Activated CD4-positive, alpha-beta T cell treated with anti-CD3 and anti-CD28 coated beads, Interleukin-2, Interleukin-4, amounts not matched to agents 100 ng/mL and 50 ng/mL, durations not matched to agents 16 hours and 8 hours (primary cell): ENCODE measurements at regions not wholly inside any gene's neighbourhood (a gene's known extent, or its start where the extent isn't known, plus 50 kb on each side); places are given as distances from the start of the nearest gene placed in this dataset.

ENCODE experiments used
- DNase-seq: peaks from one replicate; pipeline ENCODE4 v3.0.0-alpha.2; 2020; ENCODE audit warnings: low spot score

DNA sequence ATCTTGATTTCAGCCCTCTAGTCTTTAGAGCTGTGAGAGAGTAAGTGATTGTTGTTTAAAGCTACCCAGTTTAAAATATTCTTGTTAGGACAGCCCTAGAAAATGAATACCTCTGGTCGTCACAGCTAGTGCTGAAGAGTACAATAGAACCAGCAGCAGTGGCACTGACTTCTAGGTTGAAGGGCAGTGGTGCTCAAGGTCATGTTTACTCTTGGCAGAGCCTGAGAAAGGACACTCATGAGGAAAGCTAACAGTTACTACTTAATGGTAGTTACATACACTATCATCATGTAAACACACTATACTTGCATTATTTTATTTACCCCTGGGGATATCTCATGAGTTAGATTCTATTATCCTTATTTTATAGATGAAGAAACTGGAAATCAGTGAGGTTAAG, 323.0 kb downstream of the SH2D4B start:
- no peak for DNase-seq

- DNase-seq, result no peak
These were observed 324.2 kb downstream of the SH2D4B start for GRCh38 chr10:80861882-80862281.

DNA sequence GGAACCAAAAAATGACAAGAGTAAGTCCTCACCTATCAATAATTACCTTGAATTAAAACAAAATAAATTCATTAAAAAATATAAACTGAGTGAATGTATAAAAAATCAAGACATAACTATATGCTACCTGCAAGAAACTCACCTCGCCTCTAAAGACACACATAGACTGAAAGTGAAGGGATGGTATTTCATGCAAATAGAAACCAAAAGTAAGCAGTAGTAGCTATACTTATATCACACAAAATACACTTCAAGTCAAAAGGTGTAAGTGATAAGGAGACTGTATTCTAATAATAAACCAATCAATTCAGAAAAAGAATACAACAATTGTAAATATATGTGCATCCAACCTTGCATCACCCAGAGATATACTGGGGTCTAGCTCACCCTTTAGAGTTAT, 332.6 kb downstream of the SH2D4B start:
- no peak for DNase-seq

GRCh38 chr10:80871083-80871482, 333.4 kb downstream of the SH2D4B start:
- no peak for DNase-seq

DNA sequence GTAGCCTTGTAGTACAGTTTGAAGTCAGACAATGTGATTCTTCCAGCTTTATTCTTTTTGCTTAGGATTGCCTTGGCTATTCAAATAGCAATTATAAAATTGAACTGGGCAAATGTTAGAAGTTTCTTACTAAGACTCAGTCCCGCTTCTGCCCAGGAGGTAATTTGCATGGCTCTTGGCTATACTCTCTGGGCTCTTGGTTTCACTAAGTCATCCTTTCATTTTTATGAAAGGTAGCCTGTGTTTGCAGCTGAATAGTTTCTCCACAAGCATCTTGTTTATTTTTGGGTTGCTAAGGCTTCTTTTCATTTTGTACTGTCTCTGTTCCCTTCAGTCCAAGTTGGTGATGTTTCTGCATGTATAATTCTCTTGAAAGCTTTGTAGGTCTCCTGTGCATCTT, 340.6 kb downstream of the SH2D4B start:
- no peak for DNase-seq

DNA sequence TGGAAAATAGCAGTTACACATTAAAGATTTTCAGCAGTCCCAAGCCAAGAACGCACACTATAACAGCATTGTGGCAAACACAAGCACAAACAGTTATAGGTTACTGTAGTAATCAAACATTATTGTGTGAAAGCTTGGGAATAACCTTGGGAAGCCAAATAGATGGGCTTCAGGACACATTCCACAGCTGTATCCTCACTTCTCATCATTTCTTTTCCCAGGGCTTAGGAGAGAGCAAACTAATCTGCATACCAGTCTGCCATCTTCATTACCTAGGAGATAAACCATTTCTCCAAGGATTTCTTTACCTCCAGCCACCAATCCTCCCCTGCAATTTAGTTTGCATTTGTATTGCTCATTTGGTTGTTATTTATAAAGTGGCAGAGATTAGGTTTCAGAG, 352.4 kb downstream of the SH2D4B start:
- DNase-seq, result no peak

- DNase-seq, result no peak
These were observed 355.6 kb downstream of the SH2D4B start for GRCh38 chr10:80893256-80893655.

- no peak for DNase-seq
These were observed 356.6 kb downstream of the SH2D4B start for GRCh38 chr10:80894311-80894791.

DNA sequence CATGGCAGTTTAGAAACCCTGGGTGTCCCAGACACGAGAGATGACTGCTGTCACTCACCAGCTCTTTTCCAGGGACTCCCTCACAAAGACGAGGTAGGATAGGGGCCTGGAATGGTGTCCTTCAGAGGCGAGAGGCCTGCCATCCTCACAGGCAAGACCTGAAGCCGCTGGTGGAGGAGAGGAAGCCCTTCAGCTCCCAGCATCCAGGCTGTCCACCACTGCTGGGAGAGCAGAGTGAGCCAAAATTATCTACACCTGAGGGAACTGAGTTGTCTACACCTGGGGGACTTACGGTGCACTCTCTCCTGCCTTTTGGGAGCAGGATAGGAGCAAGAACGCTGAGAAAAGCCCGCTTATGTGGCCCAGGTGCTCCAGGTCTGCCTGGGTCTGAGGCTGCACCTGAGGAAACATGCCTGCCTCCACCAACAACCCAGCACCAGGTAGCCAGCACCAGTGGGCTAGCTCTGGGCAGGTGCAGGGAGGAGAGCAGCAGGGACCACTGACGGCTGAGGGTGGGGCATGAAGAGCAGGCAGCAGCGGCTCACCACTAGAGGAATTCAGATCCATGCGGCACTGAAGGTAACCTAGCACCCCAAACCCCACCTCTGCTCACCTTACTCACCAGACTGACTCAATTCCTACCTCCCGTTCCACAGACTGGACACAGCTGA, 357.2 kb downstream of the SH2D4B start:
- no peak for DNase-seq

DNA sequence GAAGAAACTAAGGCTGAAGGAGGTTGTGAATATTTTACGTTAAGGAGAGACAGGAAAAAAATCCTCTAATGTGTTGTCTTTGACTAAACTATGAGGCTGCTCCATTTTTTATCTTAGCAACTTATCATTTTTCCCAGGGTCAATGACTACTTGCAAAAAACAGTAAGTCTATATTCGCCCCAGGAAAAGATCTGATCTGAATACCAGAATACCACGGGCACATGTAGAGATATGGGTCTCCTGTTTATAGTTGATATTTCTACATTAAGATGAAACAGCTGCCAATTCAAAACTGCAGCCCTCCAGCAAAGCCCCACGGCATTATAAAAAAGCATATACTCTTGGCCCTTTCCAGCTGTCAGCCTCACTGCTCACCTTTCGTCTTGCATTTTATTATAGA, 358.4 kb downstream of the SH2D4B start:
- no peak for DNase-seq

DNA sequence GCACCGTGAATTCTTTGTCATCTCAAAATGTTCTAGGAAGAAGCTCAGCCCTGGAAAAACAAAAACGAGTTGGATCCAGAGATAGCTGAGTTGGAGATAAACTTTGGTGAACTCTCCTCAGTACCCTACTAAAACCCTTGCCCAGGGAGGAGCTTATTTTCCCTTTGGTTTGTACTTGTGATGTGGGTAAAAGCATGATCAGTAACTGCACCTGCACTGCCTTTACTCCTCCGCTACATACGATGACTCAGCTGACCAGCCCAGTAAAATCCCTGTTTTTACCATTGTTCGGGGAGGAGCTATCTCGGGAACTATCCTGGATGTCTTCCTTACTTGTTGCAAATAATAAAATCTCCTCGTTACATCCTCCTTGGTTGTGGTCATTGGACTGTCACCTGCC, 359.3 kb downstream of the SH2D4B start:
- no peak for DNase-seq

DNA sequence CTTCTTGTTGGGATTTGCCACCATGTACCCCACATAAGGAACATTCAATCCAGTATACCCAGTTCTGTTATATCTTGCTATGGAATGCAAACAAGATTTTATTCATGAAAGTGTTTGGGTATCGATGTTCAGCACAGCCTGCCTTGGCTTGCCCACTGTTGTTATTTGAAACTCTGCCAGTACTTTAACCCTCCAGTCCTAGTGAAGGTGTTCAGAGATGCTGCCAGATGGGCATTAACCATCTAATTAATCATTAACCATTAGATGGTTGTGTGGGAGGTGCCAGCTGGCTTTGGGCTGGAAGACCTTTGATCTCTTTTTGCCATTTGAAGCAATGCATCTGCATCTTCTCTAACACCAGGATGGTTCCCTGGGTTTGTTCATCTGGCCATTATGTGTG, 363.0 kb downstream of the SH2D4B start:
- no peak for DNase-seq

GRCh38 chr10:80908611-80909010, 370.9 kb downstream of the SH2D4B start:
- DNase-seq, result no peak

GRCh38 chr10:80909254-80909653, 371.6 kb downstream of the SH2D4B start:
- DNase-seq, result no peak

GRCh38 chr10:80917636-80918035, 379.9 kb downstream of the SH2D4B start:
- no peak for DNase-seq

DNA sequence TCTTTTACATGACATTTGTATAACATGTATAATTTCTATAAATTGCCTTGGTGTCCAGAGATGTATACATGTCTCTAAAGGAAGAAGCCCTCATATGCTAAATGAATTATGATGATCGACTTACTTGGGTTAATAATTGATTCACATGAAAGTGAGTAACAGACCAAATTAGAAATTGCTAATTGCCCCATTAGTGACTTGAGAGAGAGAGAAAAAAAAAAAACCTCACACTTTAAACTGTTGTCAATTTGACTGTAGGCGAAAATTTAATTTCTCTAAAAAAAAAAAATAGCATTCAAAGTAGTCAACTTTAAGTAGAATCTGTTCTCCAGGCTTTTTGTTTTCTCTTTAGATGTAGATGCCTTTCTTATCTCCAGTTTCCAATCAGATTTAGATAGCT, 383.3 kb downstream of the SH2D4B start:
- DNase-seq, result no peak

DNA sequence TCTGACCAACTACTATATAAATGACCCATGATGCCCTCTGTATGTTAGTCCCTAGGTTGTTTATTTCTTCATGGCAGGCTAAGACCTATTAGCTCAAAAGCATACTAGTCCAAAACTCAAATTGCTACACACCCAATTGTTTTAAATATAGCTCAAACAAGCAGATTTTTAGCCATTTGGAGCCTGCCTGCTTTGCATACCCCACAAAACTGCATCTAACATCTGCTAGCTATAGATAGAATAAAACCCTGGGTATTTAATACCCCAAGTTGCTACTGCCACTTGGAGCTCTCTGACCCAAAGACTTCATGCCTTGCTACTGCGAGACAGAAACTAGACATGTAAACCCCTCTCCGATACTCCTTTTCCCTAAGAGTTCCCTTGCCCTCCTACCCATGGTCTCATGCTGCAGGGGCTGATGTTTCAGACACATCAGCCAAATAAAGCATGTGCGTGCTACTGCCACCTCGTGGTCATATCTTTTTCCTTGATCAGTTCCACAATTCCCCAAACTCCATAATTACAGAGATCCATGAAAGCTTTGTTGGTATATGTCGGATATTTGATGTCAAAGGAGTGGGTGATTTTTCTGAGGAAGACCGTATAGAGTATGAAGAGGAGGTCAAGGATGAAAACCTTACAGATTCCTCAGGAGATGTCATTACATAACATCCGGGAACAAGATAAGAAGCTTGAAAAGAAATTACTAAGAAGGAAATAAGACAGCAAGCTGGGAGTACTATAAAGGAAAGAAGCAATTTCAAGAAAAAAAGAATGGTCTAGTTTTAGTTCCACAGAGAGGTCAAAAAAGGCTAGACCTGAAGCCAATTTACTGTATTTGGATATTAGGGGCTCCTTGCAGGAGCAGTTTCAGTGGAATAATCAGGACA, 386.6 kb downstream of the SH2D4B start:
- DNase-seq, result peak; percentile 9

- no peak for DNase-seq
These were observed 389.8 kb downstream of the SH2D4B start for GRCh38 chr10:80927419-80928078.

- DNase-seq, result no peak
These were observed 401.2 kb downstream of the SH2D4B start for GRCh38 chr10:80938903-80939302.

DNA sequence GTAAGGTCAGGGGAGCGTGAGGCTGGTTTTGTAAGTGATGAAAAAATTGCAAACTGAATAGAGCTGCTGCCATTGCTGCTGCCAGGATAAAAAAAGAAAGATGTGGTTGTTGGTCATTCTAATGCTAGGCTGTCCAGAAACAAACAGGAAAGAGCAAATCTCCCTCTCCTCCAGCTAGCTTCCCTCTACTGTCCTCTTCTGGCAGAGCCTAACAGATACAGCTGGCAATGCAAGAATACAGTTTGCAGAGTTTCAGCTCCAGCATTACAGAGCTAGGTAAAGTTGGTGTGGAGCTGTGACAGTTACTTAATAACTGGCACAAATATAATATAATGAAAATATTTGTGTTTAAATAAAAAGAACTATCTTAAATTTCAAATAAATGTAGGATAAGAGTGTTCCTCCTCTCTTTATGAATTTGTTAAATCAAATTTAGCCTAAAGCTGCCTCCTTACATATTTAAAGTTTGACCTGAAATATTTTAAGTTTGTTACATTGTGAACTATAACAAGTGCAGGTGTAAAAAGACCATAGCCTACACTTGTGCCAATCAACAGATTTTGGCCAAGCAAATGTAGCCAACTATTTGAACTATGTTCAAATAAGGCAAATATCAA, 407.7 kb downstream of the SH2D4B start:
- no peak for DNase-seq

- no peak for DNase-seq
These were observed 408.4 kb downstream of the SH2D4B start for GRCh38 chr10:80946073-80946472.

DNA sequence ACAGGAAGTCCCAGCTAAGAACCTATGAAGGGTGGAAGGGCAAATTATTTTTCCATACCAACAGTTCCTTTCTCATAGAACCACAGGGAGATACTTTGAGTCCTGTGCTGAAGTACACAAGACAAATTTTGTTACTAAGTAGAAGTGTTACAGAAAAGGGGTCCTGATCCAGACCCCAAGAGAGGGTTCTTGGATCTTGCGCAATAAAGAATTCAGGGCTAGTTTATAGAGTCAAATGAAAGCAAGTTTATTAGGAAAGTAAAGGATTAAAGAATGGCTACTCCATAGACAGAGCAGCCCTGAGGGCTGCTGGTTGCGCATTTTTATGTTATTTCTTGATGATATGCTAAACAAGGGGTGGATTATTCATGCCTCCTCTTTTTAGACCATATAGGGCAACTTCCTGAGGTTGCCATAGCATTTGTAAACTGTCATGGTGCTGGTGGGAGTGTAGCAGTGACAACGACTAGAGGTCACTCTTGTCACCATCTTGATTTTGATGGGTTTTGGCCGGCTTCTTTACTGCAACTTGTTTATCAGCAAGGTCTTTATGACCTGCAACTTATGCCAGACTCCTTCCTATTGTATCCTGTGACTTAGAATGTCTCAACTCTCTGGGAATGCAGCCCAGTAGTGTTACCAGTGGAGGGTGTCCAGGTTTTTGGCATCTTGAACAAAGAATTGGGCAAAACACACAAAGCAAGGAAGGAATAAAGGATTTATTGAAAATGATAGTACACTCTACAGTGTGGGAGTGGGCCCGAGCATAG, 409.4 kb downstream of the SH2D4B start:
- no peak for DNase-seq
